HG03039 (cell line): ENCODE measurements at regions not wholly inside any gene's neighbourhood (a gene's known extent, or its start where the extent isn't known, plus 50 kb on each side); places are given as distances from the start of the nearest gene placed in this dataset.
"Not testable (repeated sequence)": the region's sequence is repeated elsewhere in the genome, so short reads cannot be mapped to it uniquely, and the experiment has no call there.

Source experiments
- ATAC-seq: cut with Tn5 transposase; IDR thresholded peaks from one replicate; pipeline ENCODE4 v1.9.1; 2021; ENCODE audit warnings: mild to moderate bottlenecking, moderate library complexity; ENCODE audit not compliant: unreplicated experiment

DNA sequence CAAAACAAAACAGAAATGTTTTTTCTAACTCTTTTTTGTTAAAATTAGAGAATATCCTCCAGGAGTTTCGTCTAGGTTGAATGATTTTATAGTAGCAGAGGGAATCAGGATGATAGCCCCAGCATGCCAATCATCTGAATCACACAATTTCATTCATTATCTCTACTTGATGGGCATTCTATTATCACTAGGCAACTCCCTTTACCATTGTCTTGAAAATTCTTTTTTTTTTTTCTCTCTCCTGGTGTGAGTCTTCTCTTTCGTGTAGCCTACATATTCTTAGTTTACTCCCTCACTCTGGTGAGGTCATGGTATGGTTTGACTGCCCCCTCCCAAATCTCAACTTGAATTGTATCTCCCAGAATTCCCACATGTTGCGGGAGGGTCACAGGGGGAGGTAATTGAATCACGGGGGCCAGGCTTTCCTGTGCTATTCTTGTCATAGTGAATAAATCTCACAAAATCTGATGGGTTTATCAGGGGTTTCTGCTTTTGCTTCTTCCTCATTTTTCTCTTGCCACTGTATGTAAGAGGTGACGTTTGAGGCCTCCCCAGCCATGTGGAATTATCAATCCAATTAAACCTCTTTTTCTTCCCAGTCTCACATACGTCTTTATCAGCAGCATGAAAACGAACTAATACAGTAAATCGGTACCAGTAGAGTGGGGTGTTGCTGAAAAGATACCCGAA lies 105.0 kb downstream of the OTUD1 start:
- ATAC-seq, result no peak

DNA sequence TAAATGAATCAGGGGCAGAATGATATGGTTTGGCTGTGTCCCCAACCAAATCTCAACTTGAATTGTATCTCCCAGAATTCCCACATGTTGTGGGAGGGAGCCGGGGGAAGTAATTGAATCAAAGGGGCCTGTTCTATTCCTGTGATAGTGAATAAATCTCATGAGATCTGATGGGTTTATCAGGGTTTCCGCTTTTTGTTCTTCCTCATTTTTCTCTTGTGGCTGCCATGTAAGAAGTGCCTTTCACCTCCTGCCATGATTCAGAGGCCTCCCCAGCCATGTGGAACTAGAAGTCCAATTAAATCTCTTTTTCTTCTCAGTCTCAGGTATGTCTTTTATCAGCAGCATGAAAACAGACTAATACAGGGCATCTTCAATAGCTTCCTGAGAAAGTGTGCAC lies 107.0 kb downstream of the OTUD1 start:
- not testable (repeated sequence) for ATAC-seq

DNA sequence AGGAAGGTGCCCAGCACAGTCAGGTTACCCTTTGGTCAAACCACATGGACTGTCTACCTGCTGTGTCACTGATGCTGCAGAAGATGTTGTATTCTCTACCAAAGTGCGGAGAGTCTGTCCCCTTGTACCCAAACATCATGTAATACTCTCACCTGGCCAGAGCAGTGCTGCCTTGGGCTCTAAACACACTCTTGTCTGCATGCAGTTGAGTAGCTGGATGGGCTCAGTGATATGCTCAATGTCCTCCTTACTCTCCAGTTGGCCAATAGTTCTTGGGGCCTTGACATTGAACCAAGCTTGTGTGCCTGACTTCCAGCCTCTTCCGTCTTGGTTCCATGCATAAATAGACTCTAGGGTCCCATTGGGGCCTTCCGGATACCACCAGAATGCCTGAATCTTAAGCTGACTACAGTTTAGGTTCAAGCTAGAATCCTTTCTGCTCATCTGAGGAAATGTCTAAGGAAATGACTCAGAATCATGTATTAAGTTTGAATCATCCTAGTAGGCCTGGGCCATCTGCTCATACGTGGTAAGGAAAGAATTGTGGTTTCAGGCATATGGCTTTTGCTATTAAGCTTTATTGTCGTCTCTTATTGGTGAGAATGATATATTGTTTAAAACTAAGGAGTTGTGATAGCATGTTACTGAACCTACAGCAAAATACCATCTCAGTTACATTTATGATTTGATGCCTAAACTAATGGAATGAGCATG lies 118.0 kb downstream of the OTUD1 start:
- ATAC-seq, result no peak

DNA sequence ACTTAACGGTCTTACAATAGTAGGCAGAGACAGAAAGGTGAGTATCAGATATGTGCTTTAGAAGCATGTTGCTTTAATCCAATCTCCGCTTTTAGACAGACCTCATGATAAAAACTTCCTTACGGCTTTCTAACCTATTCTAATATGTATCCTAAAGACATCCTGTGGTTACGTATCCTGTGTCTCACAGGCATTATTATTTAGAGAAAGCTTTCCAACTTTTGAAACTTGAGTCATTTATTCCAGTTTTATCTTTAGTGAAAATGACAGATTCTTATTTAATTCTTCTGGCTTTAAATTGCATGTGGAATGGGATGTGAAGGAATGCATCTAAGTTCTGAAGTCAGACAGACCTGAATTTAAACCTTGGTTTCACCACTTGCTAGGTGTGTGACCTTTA lies 118.9 kb downstream of the OTUD1 start:
- ATAC-seq, result no peak

DNA sequence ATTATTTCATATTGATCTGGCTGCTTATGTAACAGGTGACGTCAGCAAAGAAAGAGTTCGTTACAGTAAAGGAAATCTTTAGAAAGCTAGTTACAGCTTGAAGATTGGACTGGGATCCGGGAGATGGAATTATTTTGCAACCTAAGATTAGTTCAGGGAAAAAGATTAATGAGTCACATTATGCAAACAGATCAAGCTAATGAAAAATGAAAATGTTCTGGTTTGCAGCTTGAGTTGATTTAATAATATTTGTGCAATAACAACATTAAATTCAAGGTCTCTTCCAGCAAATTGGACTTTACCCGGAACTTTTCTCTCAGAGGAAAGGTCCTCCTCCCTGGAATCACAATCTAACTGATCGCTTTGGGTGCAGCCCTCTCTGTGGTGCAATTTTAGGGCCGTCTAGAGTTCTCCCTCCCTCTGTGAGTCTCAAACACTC lies 119.5 kb downstream of the OTUD1 start:
- no peak for ATAC-seq

DNA sequence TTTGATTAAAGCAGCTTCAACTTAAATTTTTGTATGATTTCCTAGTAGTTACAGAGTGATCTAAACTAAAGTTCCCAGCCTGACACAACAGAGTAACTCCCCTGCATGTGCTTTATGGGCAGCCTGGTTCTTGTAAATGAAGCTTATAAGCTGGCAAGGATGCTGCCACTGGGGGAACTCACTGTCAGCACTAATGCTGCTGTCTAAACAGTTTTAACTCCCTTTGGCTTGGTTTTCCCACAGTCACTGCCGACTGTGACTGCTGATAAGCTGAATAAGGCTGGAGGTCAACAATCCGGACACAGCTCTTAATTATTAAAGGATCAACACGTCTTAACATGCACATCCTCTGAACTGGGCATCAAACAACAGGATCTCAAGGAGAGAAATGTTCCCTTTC lies 130.1 kb downstream of the OTUD1 start:
- no peak for ATAC-seq

DNA sequence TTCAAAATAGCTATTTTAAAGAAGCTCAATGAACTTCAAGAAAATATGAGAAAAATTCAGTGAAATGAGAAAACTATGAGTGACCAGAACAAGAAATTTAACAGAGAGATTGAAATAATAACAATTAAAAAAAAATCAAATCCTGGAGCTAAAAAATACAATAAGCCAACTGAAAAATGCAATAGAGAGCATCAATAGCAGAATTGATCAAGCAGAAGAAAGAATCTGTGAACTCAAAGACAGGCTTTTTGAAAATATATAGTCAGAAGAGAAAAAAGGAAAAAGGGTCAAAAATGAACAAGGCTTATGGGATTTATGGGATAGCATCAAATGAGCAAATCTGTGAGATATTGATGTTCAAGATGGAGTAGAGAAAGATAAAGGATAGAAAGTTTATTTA lies 133.0 kb downstream of the OTUD1 start:
- no peak for ATAC-seq

DNA sequence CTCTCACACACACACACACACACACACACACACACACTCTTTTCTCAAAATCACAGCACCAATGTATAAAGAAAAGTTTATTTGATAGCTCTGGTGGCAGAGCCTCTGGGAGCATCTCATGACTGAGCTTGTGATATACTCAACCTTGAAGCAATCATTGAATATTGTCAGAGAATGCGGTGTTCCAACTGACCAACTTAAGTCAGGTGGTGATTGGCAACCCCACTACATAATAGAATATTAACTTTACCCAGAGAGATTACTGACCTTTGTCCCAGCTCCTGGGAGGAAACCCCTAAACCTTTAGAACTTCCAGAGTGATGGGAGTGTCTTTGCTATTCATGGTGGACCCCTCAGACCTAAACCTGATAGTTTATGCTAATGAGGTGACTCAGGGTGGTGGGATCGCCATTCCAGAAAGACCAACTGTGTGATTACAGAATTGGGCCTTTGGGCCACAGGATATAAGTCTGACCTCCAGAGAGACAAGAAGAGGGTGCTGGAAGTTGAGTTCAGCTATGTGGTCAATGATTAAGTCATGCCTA lies 143.1 kb downstream of the OTUD1 start:
- ATAC-seq, result no peak

DNA sequence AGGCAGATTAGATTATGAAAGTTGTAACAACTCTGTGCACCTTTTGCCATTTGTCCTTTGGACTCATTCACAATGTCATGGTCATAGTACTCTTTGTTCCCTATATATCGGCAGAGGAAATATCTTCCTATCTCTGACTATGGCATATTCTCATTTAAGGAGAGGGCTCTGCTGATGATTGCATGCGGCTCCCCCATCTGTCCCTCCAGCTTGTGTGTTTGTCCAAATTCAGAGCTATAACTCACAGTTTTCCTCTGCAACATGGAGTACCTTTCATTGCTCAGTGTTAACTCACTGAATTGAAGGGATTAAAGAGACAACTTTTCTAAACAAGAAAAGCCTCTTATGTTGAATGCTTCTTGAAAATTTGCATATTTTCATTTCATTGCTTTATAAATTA lies 145.5 kb downstream of the OTUD1 start:
- no peak for ATAC-seq

DNA sequence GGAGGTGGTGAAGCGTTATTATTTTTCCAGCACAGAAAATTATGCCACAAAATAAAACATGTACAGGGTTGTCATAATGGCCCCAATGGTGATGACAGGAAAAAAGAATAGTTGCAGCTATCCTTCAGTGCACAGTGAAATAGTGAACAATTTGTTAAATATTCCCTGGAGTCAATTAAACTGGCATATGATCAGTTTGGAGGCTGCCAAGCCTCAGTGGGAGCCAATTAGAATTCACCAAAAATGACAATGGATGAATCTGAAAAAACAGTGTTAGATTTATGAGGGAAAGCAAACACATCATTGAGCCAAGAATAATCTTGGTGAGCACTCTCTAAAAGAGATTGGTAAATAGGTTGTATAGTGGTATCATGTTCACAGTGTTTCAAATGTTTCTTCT lies 146.3 kb downstream of the OTUD1 start:
- ATAC-seq, result no peak

DNA sequence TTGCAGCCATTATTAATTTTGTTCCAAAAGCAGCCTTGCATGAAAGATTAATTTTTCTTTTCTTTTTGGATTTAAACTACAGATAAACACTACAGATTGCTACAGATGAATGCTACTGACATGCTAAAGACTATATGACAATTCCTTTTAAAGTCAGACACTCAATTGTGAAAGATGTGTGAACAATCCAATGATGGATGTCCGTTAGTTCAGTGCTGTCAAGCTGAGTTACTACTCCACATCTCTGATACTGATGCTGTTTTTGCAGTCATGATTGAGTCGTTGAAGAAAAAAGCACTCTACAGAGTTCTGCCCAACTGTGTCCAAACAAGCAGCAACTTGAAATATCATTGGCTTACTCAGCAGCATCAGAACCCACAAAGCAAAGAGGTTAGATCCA lies 146.8 kb downstream of the OTUD1 start:
- no peak for ATAC-seq

DNA sequence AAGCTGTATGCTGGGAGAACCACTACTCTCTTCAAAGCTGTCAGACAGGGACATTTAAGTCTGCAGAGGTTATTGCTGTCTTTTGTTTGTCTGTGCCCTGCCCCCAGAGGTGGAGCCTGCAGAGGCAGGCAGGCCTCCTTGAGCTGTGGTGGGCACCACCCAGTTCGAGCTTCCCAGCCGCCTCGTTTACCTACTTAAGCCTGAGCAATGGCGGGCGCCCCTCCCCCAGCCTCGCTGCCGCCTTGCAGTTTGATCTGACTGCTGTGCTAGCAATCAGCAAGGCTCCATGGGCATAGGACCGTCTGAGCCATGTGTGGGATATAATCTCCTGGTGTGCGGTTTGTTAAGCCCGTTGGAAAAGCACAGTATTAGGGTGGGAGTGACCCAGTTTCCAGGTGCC lies 156.4 kb downstream of the OTUD1 start:
- ATAC-seq, result not testable (repeated sequence)

DNA sequence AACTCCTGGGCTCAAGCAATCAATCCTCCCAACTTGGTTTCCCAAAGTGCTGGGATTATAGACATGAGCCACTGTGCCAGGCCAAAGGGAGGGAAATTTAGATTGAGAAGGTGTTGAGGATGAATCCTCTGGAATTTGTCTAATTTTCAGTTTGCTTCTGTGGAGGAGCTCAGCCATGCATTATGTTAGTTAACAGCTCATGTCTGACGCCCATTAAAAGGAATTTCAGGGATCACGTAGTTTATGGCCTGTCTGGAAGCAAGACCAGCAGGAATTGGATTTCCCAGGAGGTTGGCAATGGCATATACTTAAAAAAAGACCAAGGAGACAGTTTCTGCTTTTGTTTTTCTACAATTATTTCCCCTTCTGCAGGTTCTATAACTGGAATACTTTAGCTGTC lies 165.7 kb downstream of the OTUD1 start:
- ATAC-seq, result no peak

DNA sequence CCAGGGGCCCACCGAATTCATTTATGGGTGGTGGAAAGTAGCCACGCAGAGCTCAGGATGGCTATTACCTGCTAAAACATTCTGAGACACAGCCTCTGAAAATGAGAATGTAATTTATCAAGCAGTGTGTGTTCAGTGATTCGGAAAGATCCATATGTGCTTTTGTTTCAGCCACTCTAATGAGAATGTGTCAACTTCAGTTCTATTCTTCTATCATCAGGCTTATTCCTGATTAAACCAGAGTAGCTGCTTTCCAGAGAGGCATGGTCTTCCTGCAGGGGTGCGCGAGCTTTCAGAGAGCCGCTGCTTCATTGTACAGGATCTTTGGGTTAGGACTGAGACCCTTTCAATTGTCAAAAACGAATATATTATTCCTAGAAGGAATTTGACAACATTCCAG lies 167.6 kb downstream of the OTUD1 start:
- ATAC-seq, result no peak

DNA sequence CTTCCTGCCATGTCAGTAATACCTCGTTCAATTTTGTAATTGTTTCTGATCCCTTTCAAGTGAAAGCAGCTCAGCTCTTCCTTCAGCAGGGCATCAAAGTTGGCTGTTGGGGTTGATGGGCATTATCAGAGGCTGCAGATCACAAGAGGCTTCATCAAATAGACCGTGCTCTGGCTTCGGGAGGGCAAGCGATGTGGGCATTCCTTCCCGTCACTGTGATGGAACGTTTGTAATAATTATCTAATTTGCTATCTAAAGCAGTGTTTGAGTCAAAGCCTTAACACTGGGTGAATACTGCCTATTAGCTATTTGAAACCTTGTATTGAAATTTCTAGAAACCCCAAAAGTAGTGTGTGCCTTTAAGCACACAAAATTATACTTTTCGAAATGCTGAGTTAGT lies 170.1 kb downstream of the OTUD1 start:
- no peak for ATAC-seq

DNA sequence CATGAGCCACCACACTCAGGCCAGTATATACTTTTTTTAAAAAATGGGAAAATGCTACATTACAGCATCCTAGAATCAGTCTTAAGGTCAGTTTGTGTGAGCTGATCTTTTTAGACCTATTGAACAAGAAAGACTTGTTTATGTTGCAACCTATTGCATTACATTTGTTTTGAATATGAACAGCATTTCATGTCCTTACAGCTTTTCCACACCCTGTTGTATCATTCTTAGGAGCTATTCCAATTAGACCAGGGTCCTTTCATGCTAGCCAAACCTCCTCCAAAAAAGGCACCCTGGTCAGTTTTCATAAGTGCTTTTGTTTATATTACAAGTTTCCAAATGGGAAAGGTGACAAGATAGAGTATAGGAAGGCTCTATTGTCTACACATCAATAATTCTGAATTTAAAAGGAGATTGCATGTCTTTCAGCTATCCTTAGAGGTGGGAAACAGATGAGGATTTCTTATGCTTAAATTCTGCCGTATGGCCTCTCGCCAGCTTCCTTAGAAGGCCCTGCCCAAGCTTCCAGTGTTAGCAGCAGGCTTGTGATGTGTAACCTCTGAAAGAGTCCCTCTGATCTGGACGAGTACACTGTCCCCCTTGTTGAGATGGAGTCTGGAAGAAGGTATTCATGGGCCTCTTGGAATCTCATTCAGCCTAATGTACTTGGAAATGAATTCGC lies 171.9 kb downstream of the OTUD1 start:
- no peak for ATAC-seq

DNA sequence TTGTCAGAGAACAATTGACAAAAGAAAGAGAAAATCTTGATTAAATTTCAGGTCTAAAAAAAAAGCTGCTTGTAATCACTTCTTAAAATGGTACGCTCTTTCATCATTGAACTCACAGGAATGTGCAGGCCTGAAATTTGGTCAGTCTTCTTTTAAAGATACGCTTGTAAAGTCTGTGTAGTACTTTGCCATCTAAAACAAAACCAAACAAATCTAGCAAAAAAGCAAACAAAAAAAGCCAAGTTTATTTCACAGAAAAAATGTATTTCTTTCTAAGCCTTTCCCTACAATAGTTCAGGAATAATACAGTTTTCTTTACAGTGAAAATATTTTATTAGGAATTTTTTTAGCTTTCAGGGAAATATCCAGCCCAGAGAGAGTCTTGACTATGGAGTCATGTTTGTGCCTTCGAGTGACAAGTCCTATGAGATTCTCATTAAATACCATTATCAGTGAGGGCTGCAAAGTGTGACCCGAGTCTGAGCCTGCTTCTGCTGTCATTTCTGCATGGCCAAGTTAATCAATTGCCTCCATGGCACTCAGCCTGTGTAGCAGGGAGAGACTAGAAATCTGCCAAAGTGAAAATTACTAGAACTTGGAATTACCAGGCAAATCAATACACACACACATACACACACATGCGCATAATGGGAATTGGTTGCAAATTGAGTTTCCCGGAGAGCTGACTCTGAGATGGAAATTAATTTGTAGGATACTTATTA lies 172.6 kb downstream of the OTUD1 start:
- no peak for ATAC-seq

DNA sequence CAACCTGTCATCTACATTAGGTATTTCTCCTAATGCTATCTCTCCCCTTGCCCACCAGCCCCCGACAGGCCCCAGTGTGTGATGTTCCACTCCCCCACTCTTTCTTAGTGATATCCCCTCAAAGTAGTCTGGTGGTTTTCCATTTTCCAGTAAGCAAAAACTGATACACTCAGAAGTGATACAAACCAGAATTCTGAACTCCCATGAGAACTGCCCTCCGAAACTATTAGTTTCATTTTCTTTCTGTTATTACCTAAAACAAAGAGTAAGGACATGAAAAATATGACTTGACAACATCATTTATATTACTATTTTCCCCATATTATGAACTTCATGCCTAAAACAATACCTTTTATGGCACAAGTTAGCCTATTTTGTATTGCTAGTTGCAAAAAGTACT lies 175.0 kb downstream of the OTUD1 start:
- no peak for ATAC-seq

DNA sequence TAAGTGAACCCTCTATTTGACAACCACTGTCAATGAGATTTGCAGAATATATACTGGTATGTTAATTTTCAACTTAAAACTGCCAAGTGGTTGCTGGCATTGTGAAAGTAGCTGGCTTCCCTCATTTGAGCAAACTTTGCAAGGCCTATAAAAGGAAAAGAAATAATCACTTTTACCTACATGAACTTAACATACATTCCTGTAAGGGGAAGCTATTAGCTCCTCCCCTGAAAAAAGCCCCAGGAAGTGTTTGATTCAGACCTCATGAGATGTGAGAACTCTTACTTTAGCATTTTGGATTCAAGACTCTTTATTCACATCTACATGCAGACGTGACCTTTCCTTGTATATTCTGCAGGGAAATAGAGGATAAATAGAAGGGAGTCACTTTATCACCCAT lies 175.6 kb downstream of the OTUD1 start:
- no peak for ATAC-seq

DNA sequence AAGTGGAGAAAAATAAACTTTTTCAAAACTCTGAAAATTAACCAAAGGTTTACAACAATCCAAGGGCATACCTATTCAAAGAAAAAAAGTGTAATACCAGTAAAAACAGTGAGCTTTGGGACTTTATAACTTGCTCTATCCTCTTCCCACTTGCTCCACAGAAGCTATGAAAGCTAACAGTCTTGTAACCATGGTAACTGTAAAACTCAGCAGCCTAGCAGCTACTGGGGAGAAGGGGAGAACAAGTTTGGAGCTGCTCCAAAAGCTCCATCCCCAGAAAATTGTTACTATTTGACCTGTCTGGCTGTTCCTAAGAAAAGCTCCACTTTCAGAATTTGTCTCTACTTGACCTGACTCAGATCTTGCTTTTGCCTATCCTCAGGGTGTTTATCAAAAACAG lies 191.5 kb downstream of the OTUD1 start:
- no peak for ATAC-seq

DNA sequence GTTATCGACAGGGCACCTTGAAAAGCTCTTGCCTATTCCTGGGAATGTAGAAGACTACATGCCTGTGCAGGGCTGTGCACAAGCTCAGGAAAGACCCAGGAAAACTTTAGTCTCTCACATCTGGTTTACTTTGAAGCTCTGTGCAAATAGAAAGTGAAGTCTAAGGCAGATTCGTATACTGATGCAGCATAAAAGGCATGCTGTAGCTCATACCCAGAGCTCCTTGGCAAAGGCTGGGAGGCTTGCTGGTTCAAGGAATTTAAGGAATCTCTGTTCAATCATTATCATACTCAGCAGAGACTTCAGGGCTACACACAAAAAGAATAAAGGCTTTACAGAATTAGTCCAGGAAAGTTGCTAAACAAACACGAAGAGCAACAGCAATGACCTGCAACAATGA lies 192.0 kb downstream of the OTUD1 start:
- ATAC-seq, result no peak
